Naive thymus-derived CD4-positive, alpha-beta T cell (primary cell): ENCODE measurements at regions not wholly inside any gene's neighbourhood (a gene's known extent, or its start where the extent isn't known, plus 50 kb on each side); places are given as distances from the start of the nearest gene placed in this dataset.

Source experiments
- ATAC-seq: fragments of 150-1000 bp; cut with Tn5 transposase; 2 replicates; pipeline ENCODE4 v1.10.0; 2021; ENCODE audit warnings: mild to moderate bottlenecking, moderate library complexity
- CTCF ChIA-PET: fragments of 350-600 bp; sonication (Branson Sonifier 250); formaldehyde crosslinking; loops from one replicate; lab custom pipeline; 2021; ENCODE audit warnings: antibody characterized with exemption; lab: Charles Lee
- POLR2A ChIA-PET: fragments of 350-600 bp; sonication (Branson Sonifier 250); formaldehyde crosslinking; loops from one replicate; lab custom pipeline; 2021; ENCODE audit warnings: antibody characterized with exemption, inconsistent platforms; lab: Charles Lee
- DNase-seq, 9 donors: peaks; one replicate each; pipeline versions ENCODE4 v3.0.0 to v3.0.0-alpha.2; 2020 to 2022; ENCODE audit warnings: mixed read lengths in 1 of 9
- H3K27ac ChIP-seq: one replicate; pipeline ENCODE4 v1.7.0; 2013; ENCODE audit warnings: mild to moderate bottlenecking, low read depth, low read length, moderate library complexity
- H3K27me3 ChIP-seq, 2 donors: one replicate each; pipeline ENCODE4 v1.7.0; 2013; ENCODE audit warnings: low read length in 2 of 2, mild to moderate bottlenecking in 2 of 2, moderate library complexity in 2 of 2; ENCODE audit not compliant: control insufficient read depth in 2 of 2, insufficient read depth in 2 of 2
- H3K36me3 ChIP-seq, 3 experiments: 1 replicate in 2 of 3; 2 replicates in 1 of 3; pipeline ENCODE4 v1.7.0; 2013; ENCODE audit warnings: low read length in 3 of 3, mild to moderate bottlenecking in 3 of 3, moderate library complexity in 1 of 3; ENCODE audit not compliant: insufficient read depth in 3 of 3, control insufficient read depth in 2 of 3
- H3K4me1 ChIP-seq, 2 donors: one replicate each; pipeline ENCODE4 v1.7.0; 2013; ENCODE audit warnings: low read length in 2 of 2, mild to moderate bottlenecking in 2 of 2, moderate library complexity in 1 of 2; ENCODE audit not compliant: control insufficient read depth in 2 of 2, insufficient read depth in 2 of 2
- H3K4me3 ChIP-seq: 2 replicates; pipeline ENCODE4 v1.7.0; 2013; ENCODE audit warnings: mild to moderate bottlenecking, low read length
- H3K9me3 ChIP-seq, 3 experiments: 1 replicate in 2 of 3; 2 replicates in 1 of 3; pipeline ENCODE4 v1.7.0; 2013; ENCODE audit warnings: low read length in 3 of 3; ENCODE audit not compliant: control insufficient read depth in 2 of 3
- H3K27ac Mint-ChIP-seq, 9 donors: one replicate each; pipeline ENCODE4 v1.8.0; 2020 to 2022; ENCODE audit warnings: mixed read lengths in 9 of 9, mild to moderate bottlenecking in 8 of 9, moderate library complexity in 5 of 9, inconsistent platforms in 2 of 9
- H3K27me3 Mint-ChIP-seq, 5 donors: one replicate each; pipeline ENCODE4 v1.8.0; 2021 to 2022; ENCODE audit warnings: mixed read lengths in 5 of 5, mild to moderate bottlenecking in 1 of 5
- H3K36me3 Mint-ChIP-seq, 5 donors: one replicate each; pipeline ENCODE4 v1.8.0; 2020 to 2022; ENCODE audit warnings: mixed read lengths in 5 of 5, mild to moderate bottlenecking in 3 of 5, inconsistent platforms in 1 of 5
- H3K4me1 Mint-ChIP-seq, 7 donors: one replicate each; pipeline ENCODE4 v1.8.0; 2020 to 2022; ENCODE audit warnings: mixed read lengths in 7 of 7, mild to moderate bottlenecking in 3 of 7, inconsistent platforms in 1 of 7
- H3K4me3 Mint-ChIP-seq, 10 donors: one replicate each; pipeline ENCODE4 v1.8.0; 2020 to 2022; ENCODE audit warnings: mild to moderate bottlenecking in 10 of 10, mixed read lengths in 10 of 10, moderate library complexity in 6 of 10, inconsistent platforms in 2 of 10
- H3K9me3 Mint-ChIP-seq, 11 donors: one replicate each; pipeline ENCODE4 v1.8.0; 2020 to 2022; ENCODE audit warnings: mixed read lengths in 11 of 11, mild to moderate bottlenecking in 4 of 11, inconsistent platforms in 1 of 11, moderate library complexity in 1 of 11
- intact Hi-C, 2 donors: fragments of 100-400 bp; cut with micrococcal nuclease; formaldehyde crosslinking; loops; one replicate each; pipeline ENCODE4 v1.15.1; 2023

DNA sequence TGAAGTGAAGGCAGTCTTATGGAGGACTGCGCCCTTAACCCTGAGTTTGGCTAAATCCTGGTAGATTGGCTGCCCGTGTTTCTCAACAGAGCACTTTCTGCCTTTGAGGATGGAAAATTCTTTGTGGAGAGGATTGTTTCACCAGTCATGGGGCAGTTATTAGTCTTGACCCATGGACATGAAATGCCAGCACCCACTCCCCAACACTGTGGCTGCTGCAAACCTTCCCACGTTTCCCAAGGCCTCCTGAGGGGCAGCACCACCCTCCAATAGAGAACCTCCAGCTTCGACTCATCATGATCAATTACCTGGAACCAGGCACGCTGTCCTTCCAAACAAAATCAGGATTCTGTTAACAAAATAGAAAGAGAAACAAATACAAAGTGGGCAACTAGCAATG, 117.8 kb downstream of the PXDC1 start:
- H3K27me3 Mint-ChIP-seq = peaks cover 0 to 17% (median 13%) of the 10 kb centered on the region in 5 donors
- ChIA-PET CTCF (no interaction called here), POLR2A (no interaction called here)
- peaks cover 0 to 3% (median under 1%) of the 10 kb centered on the region in 7 donors for H3K4me1 Mint-ChIP-seq
- H3K27ac Mint-ChIP-seq = no peak overlapping the region
- Histone ChIP-seq H3K36me3 (no peaks in the 10 kb centered on the region), H3K4me3 (no peak overlapping the region), H3K27ac (no peak overlapping the region), H3K9me3 (no peaks in the 10 kb centered on the region), H3K4me1 (no peaks in the 10 kb centered on the region), H3K27me3 (no peaks in the 10 kb centered on the region)
- no peaks in the 10 kb centered on the region for H3K9me3 Mint-ChIP-seq
- DNase-seq (no peak), ATAC-seq (no peak)
- H3K36me3 Mint-ChIP-seq = no peaks in the 10 kb centered on the region
- H3K4me3 Mint-ChIP-seq = no peak overlapping the region
- intact Hi-C loops = no loop called here

- ATAC-seq (no peak), DNase-seq (no peak)
- Mint-ChIP-seq H3K27ac (no peak overlapping the region), H3K27me3 (peaks cover 11 to 31% (median 23%) of the 10 kb centered on the region in 5 donors), H3K9me3 (no peaks in the 10 kb centered on the region), H3K4me3 (no peak overlapping the region), H3K4me1 (peaks cover 0 to 18% (median 7%) of the 10 kb centered on the region in 7 donors), H3K36me3 (no peaks in the 10 kb centered on the region)
- H3K4me1 ChIP-seq = no peaks in the 10 kb centered on the region
- no peak overlapping the region for H3K27ac ChIP-seq
- no peaks in the 10 kb centered on the region for H3K27me3 ChIP-seq
- ChIA-PET CTCF (no interaction called here), POLR2A (no interaction called here)
- no peak overlapping the region for H3K4me3 ChIP-seq
- intact Hi-C loops = no loop called here
- no peaks in the 10 kb centered on the region for H3K36me3 ChIP-seq
- H3K9me3 ChIP-seq = no peaks in the 10 kb centered on the region
Observed at GRCh38 chr6:3631877-3632276, 119.6 kb downstream of the PXDC1 start.

- H3K9me3 ChIP-seq = no peaks in the 10 kb centered on the region
- DNase-seq = no peak
- H3K9me3 Mint-ChIP-seq = no peaks in the 10 kb centered on the region
- no peak overlapping the region for H3K27ac Mint-ChIP-seq
- POLR2A ChIA-PET = no interaction called here
- intact Hi-C loops = no loop called here
- no peak overlapping the region for H3K27ac ChIP-seq
- H3K36me3 ChIP-seq = no peaks in the 10 kb centered on the region
- peaks cover 0 to 18% (median 7%) of the 10 kb centered on the region in 7 donors for H3K4me1 Mint-ChIP-seq
- H3K36me3 Mint-ChIP-seq = no peaks in the 10 kb centered on the region
- H3K27me3 ChIP-seq = no peaks in the 10 kb centered on the region
- CTCF ChIA-PET = no interaction called here
- no peak for ATAC-seq
- no peak overlapping the region for H3K4me3 ChIP-seq
- peaks cover 11 to 31% (median 24%) of the 10 kb centered on the region in 5 donors for H3K27me3 Mint-ChIP-seq
- H3K4me1 ChIP-seq = no peaks in the 10 kb centered on the region
- no peak overlapping the region for H3K4me3 Mint-ChIP-seq
Observed at GRCh38 chr6:3631186-3631585, 120.3 kb downstream of the PXDC1 start.

DNA sequence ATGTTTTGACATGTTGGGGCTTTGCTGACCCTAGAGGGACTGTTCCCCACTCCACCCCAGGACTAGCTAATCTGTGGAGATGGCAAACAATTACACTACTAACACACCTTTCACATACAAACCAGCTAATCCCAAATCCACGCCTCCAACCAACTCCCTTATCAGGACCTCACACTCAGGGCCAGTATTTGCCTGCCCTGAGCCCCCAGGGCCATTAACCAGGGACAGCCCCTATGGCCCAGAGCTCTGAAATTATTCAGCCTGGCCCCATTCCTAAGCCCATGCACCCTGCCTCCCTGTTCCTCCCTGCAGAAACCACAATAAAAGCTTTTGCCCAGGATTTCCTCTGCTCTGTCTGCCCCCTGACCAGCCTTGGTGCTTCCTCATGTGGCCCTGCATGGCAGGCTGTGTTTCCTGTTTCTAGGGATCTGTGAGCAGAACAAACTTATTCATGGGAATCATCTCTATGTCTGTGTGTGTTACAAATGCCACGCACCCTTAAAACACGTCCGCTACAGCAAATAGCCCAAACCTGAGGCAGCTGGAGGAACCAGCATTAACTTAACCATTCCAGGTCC, 121.2 kb downstream of the PXDC1 start:
- H3K36me3 ChIP-seq = no peaks in the 10 kb centered on the region
- ChIA-PET POLR2A (no interaction called here), CTCF (no interaction called here)
- DNase-seq (no peak), ATAC-seq (no peak)
- no peak overlapping the region for H3K4me3 ChIP-seq
- no peaks in the 10 kb centered on the region for H3K4me1 ChIP-seq
- Mint-ChIP-seq H3K36me3 (no peaks in the 10 kb centered on the region), H3K9me3 (no peaks in the 10 kb centered on the region), H3K4me3 (no peak overlapping the region), H3K27me3 (peaks cover 16 to 39% (median 26%) of the 10 kb centered on the region in 5 donors), H3K4me1 (peaks cover 0 to 18% (median 7%) of the 10 kb centered on the region in 7 donors), H3K27ac (no peak overlapping the region)
- no peak overlapping the region for H3K27ac ChIP-seq
- H3K27me3 ChIP-seq = no peaks in the 10 kb centered on the region
- intact Hi-C loops = no loop called here
- no peaks in the 10 kb centered on the region for H3K9me3 ChIP-seq

DNA sequence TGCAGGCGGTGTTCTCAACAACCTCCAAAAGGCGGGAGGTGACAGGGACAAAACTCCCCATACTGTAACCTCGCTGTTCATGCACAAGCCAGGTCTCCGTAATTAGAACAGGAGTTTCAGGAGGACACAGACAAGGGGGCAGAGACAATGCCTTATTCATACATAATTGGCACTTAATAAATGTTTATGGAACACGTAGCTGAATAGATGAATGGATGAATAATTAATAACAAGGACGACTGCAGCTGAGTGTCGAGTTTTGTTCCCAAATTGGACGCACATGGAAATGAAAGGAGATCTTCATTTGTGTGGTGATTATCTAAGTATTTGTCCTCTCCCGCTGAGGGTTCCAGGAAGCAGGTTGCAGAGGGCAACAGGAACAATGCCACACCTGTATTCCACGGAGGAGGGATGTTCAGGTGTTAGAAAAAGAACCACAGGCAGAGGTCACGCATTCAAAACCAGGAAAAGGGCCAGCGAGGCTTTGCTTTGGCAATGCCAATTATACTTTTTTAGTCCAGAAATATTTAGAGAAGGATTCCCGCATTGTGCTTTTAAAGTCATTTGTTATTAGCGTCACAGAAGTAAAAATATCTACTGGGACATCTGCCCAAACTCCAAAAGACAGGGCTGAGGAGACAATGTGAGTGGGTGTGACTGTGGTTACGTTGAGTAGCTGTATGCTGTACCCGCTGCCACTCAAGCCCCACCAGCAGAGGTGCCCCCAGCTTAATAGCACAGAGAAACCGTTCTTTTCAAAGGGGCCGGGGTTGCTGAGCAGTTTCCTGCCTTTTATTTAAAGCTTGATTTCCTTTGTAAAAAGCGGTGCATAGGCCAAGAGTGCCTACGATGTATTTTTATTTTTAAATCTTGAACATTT, 123.3 kb downstream of the PXDC1 start:
- ATAC-seq (peak; percentile 38), DNase-seq (peak in 1 of 9 donors; percentile 3)
- intact Hi-C loops = no loop called here
- Mint-ChIP-seq H3K9me3 (no peaks in the 10 kb centered on the region), H3K4me1 (peaks cover 0 to 27% (median 14%) of the 10 kb centered on the region in 7 donors), H3K27me3 (peaks cover 24 to 51% (median 39%) of the 10 kb centered on the region in 5 donors), H3K4me3 (peak overlapping the region in 2 of 10 donors; percentile 2 to 52), H3K36me3 (no peaks in the 10 kb centered on the region), H3K27ac (no peak overlapping the region)
- Histone ChIP-seq H3K4me1 (no peaks in the 10 kb centered on the region), H3K27ac (no peak overlapping the region), H3K4me3 (no peak overlapping the region), H3K36me3 (no peaks in the 10 kb centered on the region), H3K9me3 (no peaks in the 10 kb centered on the region), H3K27me3 (no peaks in the 10 kb centered on the region)
- ChIA-PET POLR2A (no interaction called here), CTCF (no interaction called here)

DNA sequence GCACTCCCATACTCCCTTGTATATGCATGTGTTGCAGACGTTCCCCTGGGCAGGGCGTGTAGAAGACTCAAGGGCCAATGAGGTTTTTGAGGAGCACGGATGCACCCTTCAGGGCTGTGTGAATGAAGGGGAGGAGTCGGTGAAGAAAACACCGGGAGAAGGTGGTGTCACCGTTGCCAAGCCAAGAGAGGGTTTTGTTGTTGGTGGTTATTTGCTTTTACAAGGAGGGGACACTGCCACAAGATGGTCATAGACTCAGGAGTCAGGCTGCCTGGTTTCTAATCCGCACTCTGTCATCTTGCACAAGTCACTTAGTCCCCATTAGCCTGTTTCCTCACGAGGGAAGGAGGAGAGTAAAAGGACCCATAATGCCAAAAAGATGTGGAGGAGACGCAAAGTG, 124.0 kb downstream of the PXDC1 start:
- H3K36me3 Mint-ChIP-seq = no peaks in the 10 kb centered on the region
- Histone ChIP-seq H3K4me3 (no peak overlapping the region), H3K36me3 (no peaks in the 10 kb centered on the region), H3K27me3 (no peaks in the 10 kb centered on the region), H3K4me1 (no peaks in the 10 kb centered on the region), H3K27ac (no peak overlapping the region), H3K9me3 (no peaks in the 10 kb centered on the region)
- peaks cover 26 to 51% (median 39%) of the 10 kb centered on the region in 5 donors for H3K27me3 Mint-ChIP-seq
- ATAC-seq = no peak
- H3K27ac Mint-ChIP-seq = no peak overlapping the region
- H3K9me3 Mint-ChIP-seq = no peaks in the 10 kb centered on the region
- ChIA-PET POLR2A (no interaction called here), CTCF (no interaction called here)
- no peak for DNase-seq
- intact Hi-C loops = no loop called here
- H3K4me1 Mint-ChIP-seq = peaks cover 0 to 27% (median 14%) of the 10 kb centered on the region in 7 donors
- H3K4me3 Mint-ChIP-seq = no peak overlapping the region
